OCI-LY7 (cell line): ENCODE measurements at regions not wholly inside any gene's neighbourhood (a gene's known extent, or its start where the extent isn't known, plus 50 kb on each side); places are given as distances from the start of the nearest gene placed in this dataset.
"Not testable (repeated sequence)": the region's sequence is repeated elsewhere in the genome, so short reads cannot be mapped to it uniquely, and the experiment has no call there.

Experiments
- BruUV-seq: library from RNA; stranded (reverse); fragments of 400-500 nt; replicated peaks from 2 replicates; lab custom pipeline; 2021; lab: Mats Ljungman, UMichigan
- CTCF ChIA-PET: fragments of 300-600 bp; sonication (Branson Sonifier 250); formaldehyde crosslinking; loops from one replicate; lab custom pipeline; 2022; ENCODE audit warnings: antibody characterized with exemption; ENCODE audit not compliant: unreplicated experiment; lab: Charles Lee
- POLR2A ChIA-PET: fragments of 300-600 bp; sonication (Branson Sonifier 250); formaldehyde crosslinking; loops from one replicate; lab custom pipeline; 2022; ENCODE audit warnings: antibody characterized with exemption; lab: Charles Lee
- DNase-seq: peaks from one replicate; pipeline ENCODE4 v3.0.0-alpha.2; 2015; ENCODE audit warnings: low spot score
- H2AFZ ChIP-seq: fragments of 200-600 bp; sonication (generic), shearing (Covaris generic); 2 replicates; pipeline ENCODE4 v1.6.1; 2014; ENCODE audit warnings: mild to moderate bottlenecking, antibody characterized with exemption, low read length, moderate library complexity
- H3K27ac ChIP-seq: fragments of 200-600 bp; sonication (generic); 2 replicates; pipeline ENCODE4 v1.5.1; 2014; ENCODE audit warnings: mixed run types, low read depth, mild to moderate bottlenecking, moderate library complexity, low read length, inconsistent platforms; ENCODE audit not compliant: poor library complexity, severe bottlenecking
- H3K36me3 ChIP-seq: fragments of 200-600 bp; sonication (generic); 2 replicates; pipeline ENCODE4 v1.6.1; 2014; ENCODE audit warnings: mild to moderate bottlenecking, antibody characterized with exemption, low read length, moderate library complexity, mixed read lengths; ENCODE audit not compliant: insufficient read depth
- H3K4me1 ChIP-seq: fragments of 200-600 bp; sonication (generic); 2 replicates; pipeline ENCODE4 v1.5.1; 2014; ENCODE audit warnings: mild to moderate bottlenecking, low read length; ENCODE audit not compliant: insufficient read depth, poor library complexity, severe bottlenecking
- H3K4me2 ChIP-seq: fragments of 200-600 bp; sonication (generic); 2 replicates; pipeline ENCODE4 v1.6.1; 2014; ENCODE audit warnings: mild to moderate bottlenecking, low read length
- H3K4me3 ChIP-seq: fragments of 200-600 bp; sonication (generic); 2 replicates; pipeline ENCODE4 v1.5.1; 2014; ENCODE audit warnings: mild to moderate bottlenecking, low read depth, low read length; ENCODE audit not compliant: poor library complexity, severe bottlenecking
- H3K79me2 ChIP-seq: fragments of 200-600 bp; sonication (generic); 2 replicates; pipeline ENCODE4 v1.6.1; 2016; ENCODE audit warnings: low read depth, mild to moderate bottlenecking, low read length, moderate library complexity, mixed read lengths; ENCODE audit not compliant: insufficient read depth
- H3K9me2 ChIP-seq: fragments of 200-600 bp; sonication (generic); 2 replicates; pipeline ENCODE4 v1.6.1; 2016; ENCODE audit warnings: mild to moderate bottlenecking, low read length, mixed read lengths; ENCODE audit not compliant: insufficient read depth
- H3K9me3 ChIP-seq: fragments of 200-600 bp; sonication (generic); 2 replicates; pipeline ENCODE4 v1.6.1; 2014; ENCODE audit warnings: mild to moderate bottlenecking, mixed run types, low read length, mixed read lengths
- H4K20me1 ChIP-seq: fragments of 200-600 bp; sonication (generic); 2 replicates; pipeline ENCODE4 v1.6.1; 2014; ENCODE audit warnings: mild to moderate bottlenecking, antibody characterized with exemption, low read length, moderate library complexity, mixed read lengths; ENCODE audit not compliant: insufficient read depth
- EZH2phosphoT487 ChIP-seq: fragments of 200-600 bp; sonication (generic); IDR thresholded peaks from 2 replicates; pipeline ENCODE4 v1.6.1; 2018; ENCODE audit warnings: low read depth, borderline replicate concordance, mild to moderate bottlenecking, mixed run types, antibody characterized with exemption, low read length, moderate library complexity, mixed read lengths
- intact Hi-C: fragments of 100-400 bp; cut with micrococcal nuclease; formaldehyde crosslinking; loops from one replicate; pipeline ENCODE4 v1.10.0; 2022; ENCODE audit not compliant: unreplicated experiment
- TF ChIP-seq, protein P1 (sequence below): fragments of 200-600 bp; sonication (generic); conservative IDR thresholded peaks from 2 replicates; pipeline ENCODE4 v1.5.1; 2014; ENCODE audit warnings: mild to moderate bottlenecking, antibody characterized with exemption, low read length, moderate library complexity, mixed read lengths

DNA sequence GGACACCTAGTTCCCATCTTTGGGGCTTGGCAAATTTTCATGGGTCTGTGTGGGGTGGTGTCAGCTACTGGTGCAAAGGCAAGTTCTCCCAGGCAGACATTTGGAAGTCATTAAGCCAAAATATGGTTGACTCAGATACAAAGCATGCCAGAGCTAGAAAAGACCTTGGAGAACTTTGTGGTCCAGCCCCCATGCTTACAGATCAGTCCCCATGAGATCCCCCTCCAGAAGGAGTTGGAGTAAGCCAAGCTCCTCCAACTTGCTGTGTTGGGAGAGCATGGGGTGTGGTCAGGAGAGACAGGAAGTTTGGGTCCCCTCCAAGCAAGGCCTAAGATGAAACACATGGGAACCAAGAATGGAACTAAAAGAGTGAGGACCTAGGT is 224.5 kb downstream of the CYP26B1 start:
- POLR2A ChIA-PET, result no interaction called here
- H3K27ac ChIP-seq, result no peak overlapping the region
- intact Hi-C loops, result loop anchor here (5.0 to 10.0 kb wide), 2 partner anchors 214 to 652 kb away; no protein-coding TSS in a partner anchor
- TF ChIP-seq, protein P1, sequence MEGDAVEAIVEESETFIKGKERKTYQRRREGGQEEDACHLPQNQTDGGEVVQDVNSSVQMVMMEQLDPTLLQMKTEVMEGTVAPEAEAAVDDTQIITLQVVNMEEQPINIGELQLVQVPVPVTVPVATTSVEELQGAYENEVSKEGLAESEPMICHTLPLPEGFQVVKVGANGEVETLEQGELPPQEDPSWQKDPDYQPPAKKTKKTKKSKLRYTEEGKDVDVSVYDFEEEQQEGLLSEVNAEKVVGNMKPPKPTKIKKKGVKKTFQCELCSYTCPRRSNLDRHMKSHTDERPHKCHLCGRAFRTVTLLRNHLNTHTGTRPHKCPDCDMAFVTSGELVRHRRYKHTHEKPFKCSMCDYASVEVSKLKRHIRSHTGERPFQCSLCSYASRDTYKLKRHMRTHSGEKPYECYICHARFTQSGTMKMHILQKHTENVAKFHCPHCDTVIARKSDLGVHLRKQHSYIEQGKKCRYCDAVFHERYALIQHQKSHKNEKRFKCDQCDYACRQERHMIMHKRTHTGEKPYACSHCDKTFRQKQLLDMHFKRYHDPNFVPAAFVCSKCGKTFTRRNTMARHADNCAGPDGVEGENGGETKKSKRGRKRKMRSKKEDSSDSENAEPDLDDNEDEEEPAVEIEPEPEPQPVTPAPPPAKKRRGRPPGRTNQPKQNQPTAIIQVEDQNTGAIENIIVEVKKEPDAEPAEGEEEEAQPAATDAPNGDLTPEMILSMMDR, result no peak
- TF ChIP-seq EZH2phosphoT487, result no peak
- H3K36me3 ChIP-seq, result no peaks in the 10 kb centered on the region
- H3K9me2 ChIP-seq, result no peaks in the 10 kb centered on the region
- CTCF ChIA-PET, result interaction anchor here (1.0 to 1.4 kb wide), 3 partner anchors 9 to 227 kb away, joined by 3 to 5 read pairs (median 4); no protein-coding TSS in a partner anchor
- H3K4me1 ChIP-seq, result no peaks in the 10 kb centered on the region
- no peaks in the 10 kb centered on the region for H3K79me2 ChIP-seq
- no peak overlapping the region for H2AFZ ChIP-seq
- H4K20me1 ChIP-seq, result no peaks in the 10 kb centered on the region
- no TSS peak for BruUV-seq
- no peak overlapping the region for H3K4me2 ChIP-seq
- no peak for DNase-seq
- no peak overlapping the region for H3K4me3 ChIP-seq
- H3K9me3 ChIP-seq, result no peaks in the 10 kb centered on the region

DNA sequence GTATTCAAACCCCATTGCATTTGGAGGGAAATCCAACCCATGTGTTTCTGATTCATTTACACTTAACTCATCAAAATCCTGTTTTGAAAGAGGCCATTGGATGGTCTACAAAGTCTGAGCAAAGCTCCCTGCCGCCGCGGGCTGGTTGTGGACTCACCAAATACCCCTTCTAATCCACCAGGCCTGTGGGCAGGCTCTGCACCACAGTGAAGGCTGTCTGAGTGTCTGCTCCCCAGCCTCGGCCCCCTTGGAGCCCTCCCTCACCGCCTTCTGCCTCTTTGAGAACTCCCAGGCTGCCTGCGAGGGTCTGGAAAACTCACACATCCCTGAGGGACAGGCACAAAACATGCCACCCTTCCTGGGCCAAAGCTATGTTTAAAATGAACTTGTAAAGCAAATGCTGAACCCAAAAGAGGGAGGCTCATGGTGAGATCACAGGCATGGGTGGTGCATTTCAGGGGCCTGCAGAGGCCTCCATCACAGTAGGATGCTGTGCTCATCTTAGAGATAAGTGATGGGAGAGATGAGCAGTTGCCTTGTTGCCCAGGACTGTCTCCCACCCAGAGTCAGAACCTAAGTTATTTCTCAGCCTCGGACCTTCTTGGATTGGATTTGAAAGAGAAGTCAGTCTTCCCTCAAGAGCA is 225.0 kb downstream of the CYP26B1 start:
- ChIA-PET CTCF (interaction anchor here (1.0 kb wide), 1 partner anchor 9 kb away, joined by 4 read pairs; no protein-coding TSS in a partner anchor), POLR2A (no interaction called here)
- no peak overlapping the region for H2AFZ ChIP-seq
- H3K9me2 ChIP-seq, result no peaks in the 10 kb centered on the region
- H3K27ac ChIP-seq, result no peak overlapping the region
- no peaks in the 10 kb centered on the region for H3K79me2 ChIP-seq
- H3K9me3 ChIP-seq, result no peaks in the 10 kb centered on the region
- no peaks in the 10 kb centered on the region for H3K4me1 ChIP-seq
- no peak overlapping the region for H3K4me3 ChIP-seq
- no peaks in the 10 kb centered on the region for H3K36me3 ChIP-seq
- H4K20me1 ChIP-seq, result no peaks in the 10 kb centered on the region
- intact Hi-C loops, result loop anchor here (5.0 to 10.0 kb wide), 2 partner anchors 215 to 652 kb away; no protein-coding TSS in a partner anchor
- TF ChIP-seq, protein P1, result no peak
- no peak for TF ChIP-seq EZH2phosphoT487
- no TSS peak for BruUV-seq
- H3K4me2 ChIP-seq, result no peak overlapping the region
- no peak for DNase-seq

DNA sequence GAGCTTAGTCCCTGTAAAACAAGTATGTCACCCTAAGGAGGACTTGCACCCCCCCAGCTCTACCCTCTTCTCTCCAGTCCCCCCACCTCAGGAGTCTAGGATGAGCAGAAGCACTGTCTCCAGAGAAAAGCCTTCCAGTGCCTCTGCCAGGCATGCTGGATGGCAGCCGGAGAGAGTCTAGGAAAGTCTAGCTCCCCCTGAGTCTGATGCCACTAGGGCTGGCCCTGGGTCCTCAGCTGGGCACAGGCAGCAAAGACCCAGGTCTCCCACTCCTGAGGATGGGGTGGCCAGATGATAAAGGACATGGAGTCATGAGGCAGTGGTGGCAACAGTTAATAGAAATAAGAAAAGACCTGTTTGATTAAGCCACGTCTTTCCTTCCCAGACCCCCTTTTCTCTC is 225.6 kb downstream of the CYP26B1 start:
- intact Hi-C loops, result loop anchor here (5.0 to 10.0 kb wide), 2 partner anchors 215 to 653 kb away; no protein-coding TSS in a partner anchor
- POLR2A ChIA-PET, result no interaction called here
- Histone ChIP-seq H3K4me1 (no peaks in the 10 kb centered on the region), H3K4me3 (no peak overlapping the region), H3K9me2 (no peaks in the 10 kb centered on the region), H4K20me1 (no peaks in the 10 kb centered on the region), H3K27ac (no peak overlapping the region), H2AFZ (no peak overlapping the region), H3K9me3 (no peaks in the 10 kb centered on the region), H3K4me2 (no peak overlapping the region), H3K36me3 (no peaks in the 10 kb centered on the region), H3K79me2 (no peaks in the 10 kb centered on the region)
- TF ChIP-seq, protein P1, result no peak
- no peak for TF ChIP-seq EZH2phosphoT487
- CTCF ChIA-PET, result interaction anchor here (1.0 kb wide), 1 partner anchor 10 kb away, joined by 4 read pairs; no protein-coding TSS in a partner anchor
- DNase-seq, result no peak
- BruUV-seq, result no TSS peak

GRCh38 chr2:71920819-71921218 is 226.8 kb downstream of the CYP26B1 start:
- DNase-seq, H3K9me3 ChIP-seq, BruUV-seq: not testable (repeated sequence)

More at GRCh38 chr2:71920819-71921218, 226.8 kb downstream of the CYP26B1 start:
- H3K27ac ChIP-seq, CTCF ChIA-PET, H2AFZ ChIP-seq, H3K4me2 ChIP-seq, H3K4me3 ChIP-seq, H4K20me1 ChIP-seq, H3K79me2 ChIP-seq, POLR2A ChIA-PET, H3K4me1 ChIP-seq, H3K9me2 ChIP-seq, H3K36me3 ChIP-seq: not testable (repeated sequence)
- intact Hi-C loops, result loop anchor here (5.0 to 10.0 kb wide), 2 partner anchors 216 to 654 kb away; no protein-coding TSS in a partner anchor
